DMS53 (cell line): ENCODE measurements at regions not wholly inside any gene's neighbourhood (a gene's known extent, or its start where the extent isn't known, plus 50 kb on each side); places are given as distances from the start of the nearest gene placed in this dataset.
A peak's percentile ranks its signal among the peaks of the same experiment; 100 is the strongest.
"Not testable (repeated sequence)": the region's sequence is repeated elsewhere in the genome, so short reads cannot be mapped to it uniquely, and the experiment has no call there.

Source experiments
- DNase-seq: peaks from one replicate; lab custom pipeline; 2025; lab: John Stamatoyannopoulos, UW

GRCh38 chr12:91887957-91888356 lies 257.7 kb downstream of the BTG1 start:
- peak; percentile 28 for DNase-seq

- peak; percentile 33 for DNase-seq
Measured at GRCh38 chr12:91885851-91886731, 259.6 kb downstream of the BTG1 start.

- DNase-seq: no peak
Measured at GRCh38 chr12:91884230-91884629, 261.4 kb downstream of the BTG1 start.

- DNase-seq: no peak
Measured at GRCh38 chr12:91883811-91884210, 261.8 kb downstream of the BTG1 start.

- DNase-seq: no peak
Measured at GRCh38 chr12:91882910-91883309, 262.7 kb downstream of the BTG1 start.

GRCh38 chr12:91880528-91880927 lies 265.1 kb downstream of the BTG1 start:
- no peak for DNase-seq

GRCh38 chr12:91877456-91878235 lies 268.0 kb downstream of the BTG1 start:
- DNase-seq: peak; percentile 68

- peak; percentile 90 for DNase-seq
Measured at GRCh38 chr12:91877022-91877421, 268.6 kb downstream of the BTG1 start.

- DNase-seq: not testable (repeated sequence)
Measured at GRCh38 chr12:91875671-91876070, 270.0 kb downstream of the BTG1 start.

- DNase-seq: no peak
Measured at GRCh38 chr12:91874086-91874865, 271.4 kb downstream of the BTG1 start.

- peak; percentile 65 for DNase-seq
Measured at GRCh38 chr12:91871751-91872150, 273.9 kb downstream of the BTG1 start.

- peak; percentile 96 for DNase-seq
Measured at GRCh38 chr12:91870872-91871707, 274.6 kb downstream of the BTG1 start.

GRCh38 chr12:91868054-91868453 lies 277.6 kb downstream of the BTG1 start:
- no peak for DNase-seq

GRCh38 chr12:91866566-91866965 lies 279.1 kb downstream of the BTG1 start:
- peak; percentile 97 for DNase-seq

GRCh38 chr12:91863702-91864101 lies 281.9 kb downstream of the BTG1 start:
- no peak for DNase-seq

GRCh38 chr12:91861554-91861953 lies 284.1 kb downstream of the BTG1 start:
- DNase-seq: no peak

- no peak for DNase-seq
Measured at GRCh38 chr12:91859347-91859746, 286.3 kb downstream of the BTG1 start.

GRCh38 chr12:91857813-91858542 lies 287.7 kb downstream of the BTG1 start:
- DNase-seq: no peak

GRCh38 chr12:91854725-91855124 lies 290.9 kb downstream of the BTG1 start:
- DNase-seq: no peak

- DNase-seq: no peak
Measured at GRCh38 chr12:91853350-91854127, 292.1 kb downstream of the BTG1 start.
